ENCODE measurements at regions not wholly inside any gene's neighbourhood (a gene's known extent, or its start where the extent isn't known, plus 50 kb on each side); places are given as distances from the start of the nearest gene placed in this dataset.

- TF ChIP-seq, protein P1, sequence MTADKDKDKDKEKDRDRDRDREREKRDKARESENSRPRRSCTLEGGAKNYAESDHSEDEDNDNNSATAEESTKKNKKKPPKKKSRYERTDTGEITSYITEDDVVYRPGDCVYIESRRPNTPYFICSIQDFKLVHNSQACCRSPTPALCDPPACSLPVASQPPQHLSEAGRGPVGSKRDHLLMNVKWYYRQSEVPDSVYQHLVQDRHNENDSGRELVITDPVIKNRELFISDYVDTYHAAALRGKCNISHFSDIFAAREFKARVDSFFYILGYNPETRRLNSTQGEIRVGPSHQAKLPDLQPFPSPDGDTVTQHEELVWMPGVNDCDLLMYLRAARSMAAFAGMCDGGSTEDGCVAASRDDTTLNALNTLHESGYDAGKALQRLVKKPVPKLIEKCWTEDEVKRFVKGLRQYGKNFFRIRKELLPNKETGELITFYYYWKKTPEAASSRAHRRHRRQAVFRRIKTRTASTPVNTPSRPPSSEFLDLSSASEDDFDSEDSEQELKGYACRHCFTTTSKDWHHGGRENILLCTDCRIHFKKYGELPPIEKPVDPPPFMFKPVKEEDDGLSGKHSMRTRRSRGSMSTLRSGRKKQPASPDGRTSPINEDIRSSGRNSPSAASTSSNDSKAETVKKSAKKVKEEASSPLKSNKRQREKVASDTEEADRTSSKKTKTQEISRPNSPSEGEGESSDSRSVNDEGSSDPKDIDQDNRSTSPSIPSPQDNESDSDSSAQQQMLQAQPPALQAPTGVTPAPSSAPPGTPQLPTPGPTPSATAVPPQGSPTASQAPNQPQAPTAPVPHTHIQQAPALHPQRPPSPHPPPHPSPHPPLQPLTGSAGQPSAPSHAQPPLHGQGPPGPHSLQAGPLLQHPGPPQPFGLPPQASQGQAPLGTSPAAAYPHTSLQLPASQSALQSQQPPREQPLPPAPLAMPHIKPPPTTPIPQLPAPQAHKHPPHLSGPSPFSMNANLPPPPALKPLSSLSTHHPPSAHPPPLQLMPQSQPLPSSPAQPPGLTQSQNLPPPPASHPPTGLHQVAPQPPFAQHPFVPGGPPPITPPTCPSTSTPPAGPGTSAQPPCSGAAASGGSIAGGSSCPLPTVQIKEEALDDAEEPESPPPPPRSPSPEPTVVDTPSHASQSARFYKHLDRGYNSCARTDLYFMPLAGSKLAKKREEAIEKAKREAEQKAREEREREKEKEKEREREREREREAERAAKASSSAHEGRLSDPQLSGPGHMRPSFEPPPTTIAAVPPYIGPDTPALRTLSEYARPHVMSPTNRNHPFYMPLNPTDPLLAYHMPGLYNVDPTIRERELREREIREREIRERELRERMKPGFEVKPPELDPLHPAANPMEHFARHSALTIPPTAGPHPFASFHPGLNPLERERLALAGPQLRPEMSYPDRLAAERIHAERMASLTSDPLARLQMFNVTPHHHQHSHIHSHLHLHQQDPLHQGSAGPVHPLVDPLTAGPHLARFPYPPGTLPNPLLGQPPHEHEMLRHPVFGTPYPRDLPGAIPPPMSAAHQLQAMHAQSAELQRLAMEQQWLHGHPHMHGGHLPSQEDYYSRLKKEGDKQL (CRISPR knock-in tag; IDR thresholded peaks at IDR 0.05; ENCODE audit: low read depth): peak; percentile 95
- TF ChIP-seq ZNF597 (CRISPR knock-in tag; IDR thresholded peaks at IDR 0.05): no peak
- no peak for TF ChIP-seq CENPX (CRISPR knock-in tag; IDR thresholded peaks at IDR 0.05)
- peak in 1 of 2 experiments; percentile 95; a peak in 2 of 4 replicates for TF ChIP-seq EP300 (IDR thresholded peaks at IDR 0.05; ENCODE audit: low read depth in 2 of 2, low read length in 2 of 2)
- TF ChIP-seq EP300 (CRISPR knock-in tag; IDR thresholded peaks at IDR 0.05; ENCODE audit: borderline replicate concordance): peak; percentile 86
- TF ChIP-seq, protein P2, sequence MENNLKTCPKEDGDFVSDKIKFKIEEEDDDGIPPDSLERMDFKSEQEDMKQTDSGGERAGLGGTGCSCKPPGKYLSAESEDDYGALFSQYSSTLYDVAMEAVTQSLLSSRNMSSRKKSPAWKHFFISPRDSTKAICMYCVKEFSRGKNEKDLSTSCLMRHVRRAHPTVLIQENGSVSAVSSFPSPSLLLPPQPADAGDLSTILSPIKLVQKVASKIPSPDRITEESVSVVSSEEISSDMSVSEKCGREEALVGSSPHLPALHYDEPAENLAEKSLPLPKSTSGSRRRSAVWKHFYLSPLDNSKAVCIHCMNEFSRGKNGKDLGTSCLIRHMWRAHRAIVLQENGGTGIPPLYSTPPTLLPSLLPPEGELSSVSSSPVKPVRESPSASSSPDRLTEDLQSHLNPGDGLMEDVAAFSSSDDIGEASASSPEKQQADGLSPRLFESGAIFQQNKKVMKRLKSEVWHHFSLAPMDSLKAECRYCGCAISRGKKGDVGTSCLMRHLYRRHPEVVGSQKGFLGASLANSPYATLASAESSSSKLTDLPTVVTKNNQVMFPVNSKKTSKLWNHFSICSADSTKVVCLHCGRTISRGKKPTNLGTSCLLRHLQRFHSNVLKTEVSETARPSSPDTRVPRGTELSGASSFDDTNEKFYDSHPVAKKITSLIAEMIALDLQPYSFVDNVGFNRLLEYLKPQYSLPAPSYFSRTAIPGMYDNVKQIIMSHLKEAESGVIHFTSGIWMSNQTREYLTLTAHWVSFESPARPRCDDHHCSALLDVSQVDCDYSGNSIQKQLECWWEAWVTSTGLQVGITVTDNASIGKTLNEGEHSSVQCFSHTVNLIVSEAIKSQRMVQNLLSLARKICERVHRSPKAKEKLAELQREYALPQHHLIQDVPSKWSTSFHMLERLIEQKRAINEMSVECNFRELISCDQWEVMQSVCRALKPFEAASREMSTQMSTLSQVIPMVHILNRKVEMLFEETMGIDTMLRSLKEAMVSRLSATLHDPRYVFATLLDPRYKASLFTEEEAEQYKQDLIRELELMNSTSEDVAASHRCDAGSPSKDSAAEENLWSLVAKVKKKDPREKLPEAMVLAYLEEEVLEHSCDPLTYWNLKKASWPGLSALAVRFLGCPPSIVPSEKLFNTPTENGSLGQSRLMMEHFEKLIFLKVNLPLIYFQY (CRISPR knock-in tag; IDR thresholded peaks at IDR 0.05; ENCODE audit: borderline replicate concordance): peak; percentile 25; the same call in 1 of the 2 replicates
- 0 out of 2 replicates have a peak, but pooled peaks have one; percentile 26 for TF ChIP-seq RORA (CRISPR knock-in tag; IDR thresholded peaks at IDR 0.05)
- TF ChIP-seq MIXL1 (CRISPR knock-in tag; IDR thresholded peaks at IDR 0.05): peak; percentile 94
- no peak for TF ChIP-seq SNAI1 (CRISPR knock-in tag; IDR thresholded peaks at IDR 0.05; ENCODE audit: borderline replicate concordance)
- no peak for TF ChIP-seq ZNF354B (CRISPR knock-in tag; IDR thresholded peaks at IDR 0.05)
- no peak for TF ChIP-seq ISX (CRISPR knock-in tag; conservative IDR thresholded peaks at IDR 0.05)
- TF ChIP-seq PHF8 (CRISPR knock-in tag; IDR thresholded peaks at IDR 0.05): no peak
- peak; percentile 87 for TF ChIP-seq ZNF792 (CRISPR knock-in tag; IDR thresholded peaks at IDR 0.05)
- TF ChIP-seq TARDBP (CRISPR knock-in tag; IDR thresholded peaks at IDR 0.05): peak; percentile 72; the same call in 1 of the 2 replicates
- no peak for TF ChIP-seq BORCS8-MEF2B (CRISPR knock-in tag; IDR thresholded peaks at IDR 0.05)
Measured at GRCh38 chr1:8083739-8084484, 57.8 kb upstream of the ERRFI1 start (continued).
